HepG2 (cell line): ENCODE measurements at regions not wholly inside any gene's neighbourhood (a gene's known extent, or its start where the extent isn't known, plus 50 kb on each side); places are given as distances from the start of the nearest gene placed in this dataset.

ENCODE experiments used
- ATAC-seq: fragments of 200-7000 bp; cut with Tn5 transposase; 3 replicates; pipeline ENCODE4 v1.9.1; 2020; ENCODE audit warnings: mild to moderate bottlenecking, moderate library complexity
- BruUV-seq: library from RNA; stranded (reverse); fragments of 400-500 nt; replicated peaks from 2 replicates; lab custom pipeline; 2021; lab: Mats Ljungman, UMichigan
- CTCF ChIA-PET: fragments of 300-600 bp; formaldehyde crosslinking; extraction: SDS; loops from one replicate; lab custom pipeline; 2021; ENCODE audit warnings: low total read pairs, inconsistent platforms, low intra/inter-chr PET ratio; lab: Yijun Ruan, JAX
- POLR2A ChIA-PET: fragments of 350-600 bp; sonication (Branson Sonifier 250); formaldehyde crosslinking; loops from one replicate; lab custom pipeline; 2020; ENCODE audit warnings: antibody characterized with exemption, inconsistent platforms; lab: Yijun Ruan, JAX
- DNase-seq: peaks from one replicate; pipeline ENCODE4 v3.0.0-alpha.2; 2015; ENCODE audit warnings: low spot score
- FAIRE-seq: peaks from 3 replicates; lab custom pipeline; 2011; peaks lifted over from hg19 to GRCh38; lab: Jason Lieb, UNC
- H2AFZ ChIP-seq: one replicate; pipeline ENCODE4 v1.6.1; 2011; ENCODE audit warnings: low read length, inconsistent platforms
- H3K27ac ChIP-seq: fragments of 300-600 bp; 3 replicates; pipeline ENCODE4 v1.8.0; 2011; ENCODE audit warnings: mixed run types, mild to moderate bottlenecking, mixed read lengths, low read length, inconsistent platforms; ENCODE audit not compliant: insufficient read depth; ENCODE audit errors: extremely low read length
- H3K27me3 ChIP-seq, 2 experiments: fragments of 200-600 bp in 1 of 2; 2 replicates in 1 of 2; 3 replicates in 1 of 2; pipeline versions ENCODE4 v1.6.0 to v1.8.0; 2011; ENCODE audit warnings: low read length in 2 of 2, mild to moderate bottlenecking in 2 of 2, moderate library complexity in 2 of 2, inconsistent platforms in 1 of 2; ENCODE audit not compliant: insufficient read depth in 2 of 2, control insufficient read depth in 1 of 2
- H3K36me3 ChIP-seq, 2 experiments: fragments of 200-600 bp in 1 of 2; replicated peaks in 1 of 2; 2 replicates in 1 of 2; 3 replicates in 1 of 2; pipeline versions ENCODE4 v1.5.1 to v1.8.0; 2011; ENCODE audit warnings: low read length in 2 of 2, inconsistent platforms in 1 of 2; ENCODE audit not compliant: insufficient read depth in 2 of 2, control insufficient read depth in 1 of 2
- H3K4me1 ChIP-seq: 2 replicates; pipeline ENCODE4 v1.5.1; 2012; ENCODE audit warnings: low read length, inconsistent platforms; ENCODE audit not compliant: insufficient read depth
- H3K4me2 ChIP-seq: 2 replicates; pipeline ENCODE4 v1.6.0; 2011; ENCODE audit warnings: low read depth, low read length, inconsistent platforms
- H3K4me3 ChIP-seq, 3 experiments: fragments of 200-600 bp in 1 of 3; sonication (generic), shearing (Covaris generic) in 1 of 3; replicated peaks in 1 of 3; 2 replicates each; pipeline ENCODE4 v1.5.1; 2011 to 2016; ENCODE audit warnings: low read length in 3 of 3, inconsistent platforms in 2 of 3, low read depth in 2 of 3, mild to moderate bottlenecking in 2 of 3, control low read depth in 1 of 3, mixed read lengths in 1 of 3; ENCODE audit not compliant: insufficient read depth in 1 of 3
- H3K79me2 ChIP-seq: one replicate; pipeline ENCODE4 v1.6.1; 2011; ENCODE audit warnings: low read length, inconsistent platforms; ENCODE audit not compliant: insufficient read depth
- H3K9ac ChIP-seq: 2 replicates; pipeline ENCODE4 v1.6.0; 2011; ENCODE audit warnings: mild to moderate bottlenecking, low read depth, low read length, inconsistent platforms; ENCODE audit not compliant: insufficient read depth
- H3K9me3 ChIP-seq: 2 replicates; pipeline ENCODE4 v1.5.1; 2012; ENCODE audit warnings: mild to moderate bottlenecking, low read length
- H4K20me1 ChIP-seq: 2 replicates; pipeline ENCODE4 v1.6.0; 2011; ENCODE audit warnings: inconsistent platforms, mild to moderate bottlenecking, low read length, moderate library complexity; ENCODE audit not compliant: insufficient read depth
- CEBPB ChIP-seq: IDR thresholded peaks from 2 replicates; pipeline ENCODE4 v1.6.1; 2011; ENCODE audit warnings: low read depth, low read length, improper control_type of control experiment, borderline replicate concordance
- CERS6 ChIP-seq: sonication (generic); formaldehyde crosslinking; IDR thresholded peaks from 2 replicates; pipeline ENCODE4 v1.5.0; 2020; ENCODE audit warnings: missing genetic modification reagents
- CHCHD3 ChIP-seq: sonication (generic); formaldehyde crosslinking; IDR thresholded peaks from 2 replicates; pipeline ENCODE4 v1.8.0; 2022; ENCODE audit warnings: mild to moderate bottlenecking, missing genetic modification reagents, moderate library complexity
- FIP1L1 ChIP-seq: fragments of 200-400 bp; formaldehyde crosslinking; IDR thresholded peaks from 2 replicates; pipeline ENCODE4 v1.6.1; 2018; ENCODE audit warnings: low read depth, mild to moderate bottlenecking, low read length, moderate library complexity, borderline replicate concordance; ENCODE audit not compliant: insufficient read depth
- NFKBIZ ChIP-seq: IDR thresholded peaks from 2 replicates; pipeline ENCODE4 v1.6.1; 2018; ENCODE audit warnings: missing genetic modification reagents, missing compliant biosample characterization
- NR0B2 ChIP-seq: sonication (generic); formaldehyde crosslinking; IDR thresholded peaks from 2 replicates; pipeline ENCODE4 v1.4.0; 2020; ENCODE audit warnings: mild to moderate bottlenecking, missing genetic modification reagents
- RARG ChIP-seq: sonication (generic); formaldehyde crosslinking; IDR thresholded peaks from 2 replicates; pipeline ENCODE4 v1.4.0; 2020; ENCODE audit warnings: low read depth, mild to moderate bottlenecking, missing genetic modification reagents
- SAP130 ChIP-seq: IDR thresholded peaks from 2 replicates; pipeline ENCODE4 v1.6.1; 2016; ENCODE audit warnings: low read depth
- SRSF9 ChIP-seq: fragments of 200-400 bp; formaldehyde crosslinking; IDR thresholded peaks from 2 replicates; pipeline ENCODE4 v1.6.1; 2018; ENCODE audit warnings: borderline replicate concordance, mild to moderate bottlenecking, low read depth, low read length; ENCODE audit not compliant: insufficient read depth, poor library complexity, severe bottlenecking
- TCF7L2 ChIP-seq: IDR thresholded peaks from 2 replicates; pipeline ENCODE4 v1.6.1; 2011; ENCODE audit warnings: mild to moderate bottlenecking, low read depth, low read length, moderate library complexity
- ZHX1 ChIP-seq: sonication (generic); formaldehyde crosslinking; IDR thresholded peaks from 2 replicates; pipeline ENCODE4 v1.8.1; 2022; ENCODE audit warnings: low read depth, mild to moderate bottlenecking, missing genetic modification reagents
- ZNF350 ChIP-seq: sonication (generic); formaldehyde crosslinking; IDR thresholded peaks from 2 replicates; pipeline ENCODE4 v1.4.0; 2020; ENCODE audit warnings: mild to moderate bottlenecking, low read depth, missing genetic modification reagents, borderline replicate concordance
- ZNF674 ChIP-seq: sonication (generic); formaldehyde crosslinking; IDR thresholded peaks from 2 replicates; pipeline ENCODE4 v1.5.0; 2020; ENCODE audit warnings: low read depth, mild to moderate bottlenecking, missing genetic modification reagents
- ZNF749 ChIP-seq: sonication (generic); formaldehyde crosslinking; IDR thresholded peaks from 2 replicates; pipeline ENCODE4 v1.8.0; 2022; ENCODE audit warnings: mild to moderate bottlenecking, missing genetic modification reagents, moderate library complexity, borderline replicate concordance
- ZNF879 ChIP-seq: sonication (generic); formaldehyde crosslinking; IDR thresholded peaks from 2 replicates; pipeline ENCODE4 v1.8.1; 2023; ENCODE audit warnings: missing genetic modification reagents
- WGBS: methylation state at CpG from one replicate; pipeline ENCODE4 v1.1.6; 2017; ENCODE audit warnings: low lambda C conversion rate; 5-methylcytosine and 5-hydroxymethylcytosine counted together
- in situ Hi-C: cut with HindIII; loops from 2 replicates; pipeline ENCODE4 v1.10.0; 2017; ENCODE audit warnings: low pct_unique_long_range_greater_than_20kb; ENCODE audit not compliant: extremely low pct_ligation_motif_present
- intact Hi-C: fragments of 100-400 bp; cut with micrococcal nuclease; formaldehyde crosslinking; loops from one replicate; pipeline ENCODE4 v1.10.0; 2022; ENCODE audit not compliant: unreplicated experiment
- TF ChIP-seq, protein P1 (sequence below): sonication (generic); formaldehyde crosslinking; IDR thresholded peaks from 2 replicates; pipeline ENCODE4 v1.4.0; 2020; ENCODE audit warnings: mild to moderate bottlenecking, missing genetic modification reagents

GRCh38 chr2:147649286-147649685, 195.5 kb upstream of the ACVR2A start:
- intact Hi-C loops = no loop called here

More at GRCh38 chr2:147649286-147649685, 195.5 kb upstream of the ACVR2A start:
- no TSS peak for BruUV-seq
- FAIRE-seq (no peak), ATAC-seq (no peak), DNase-seq (no peak)
- TF ChIP-seq FIP1L1 (no peak), ZNF749 (CRISPR knock-in tag) (no peak), SRSF9 (no peak), CEBPB (no peak), ZHX1 (no peak), CHCHD3 (no peak), ZNF879 (CRISPR knock-in tag) (no peak), SAP130 (CRISPR knock-in tag) (no peak), CERS6 (CRISPR knock-in tag) (no peak), ZNF350 (CRISPR knock-in tag) (no peak), NFKBIZ (CRISPR knock-in tag) (no peak), RARG (CRISPR knock-in tag) (no peak), NR0B2 (no peak), TCF7L2 (no peak), ZNF674 (CRISPR knock-in tag) (no peak)
- TF ChIP-seq, protein P1, sequence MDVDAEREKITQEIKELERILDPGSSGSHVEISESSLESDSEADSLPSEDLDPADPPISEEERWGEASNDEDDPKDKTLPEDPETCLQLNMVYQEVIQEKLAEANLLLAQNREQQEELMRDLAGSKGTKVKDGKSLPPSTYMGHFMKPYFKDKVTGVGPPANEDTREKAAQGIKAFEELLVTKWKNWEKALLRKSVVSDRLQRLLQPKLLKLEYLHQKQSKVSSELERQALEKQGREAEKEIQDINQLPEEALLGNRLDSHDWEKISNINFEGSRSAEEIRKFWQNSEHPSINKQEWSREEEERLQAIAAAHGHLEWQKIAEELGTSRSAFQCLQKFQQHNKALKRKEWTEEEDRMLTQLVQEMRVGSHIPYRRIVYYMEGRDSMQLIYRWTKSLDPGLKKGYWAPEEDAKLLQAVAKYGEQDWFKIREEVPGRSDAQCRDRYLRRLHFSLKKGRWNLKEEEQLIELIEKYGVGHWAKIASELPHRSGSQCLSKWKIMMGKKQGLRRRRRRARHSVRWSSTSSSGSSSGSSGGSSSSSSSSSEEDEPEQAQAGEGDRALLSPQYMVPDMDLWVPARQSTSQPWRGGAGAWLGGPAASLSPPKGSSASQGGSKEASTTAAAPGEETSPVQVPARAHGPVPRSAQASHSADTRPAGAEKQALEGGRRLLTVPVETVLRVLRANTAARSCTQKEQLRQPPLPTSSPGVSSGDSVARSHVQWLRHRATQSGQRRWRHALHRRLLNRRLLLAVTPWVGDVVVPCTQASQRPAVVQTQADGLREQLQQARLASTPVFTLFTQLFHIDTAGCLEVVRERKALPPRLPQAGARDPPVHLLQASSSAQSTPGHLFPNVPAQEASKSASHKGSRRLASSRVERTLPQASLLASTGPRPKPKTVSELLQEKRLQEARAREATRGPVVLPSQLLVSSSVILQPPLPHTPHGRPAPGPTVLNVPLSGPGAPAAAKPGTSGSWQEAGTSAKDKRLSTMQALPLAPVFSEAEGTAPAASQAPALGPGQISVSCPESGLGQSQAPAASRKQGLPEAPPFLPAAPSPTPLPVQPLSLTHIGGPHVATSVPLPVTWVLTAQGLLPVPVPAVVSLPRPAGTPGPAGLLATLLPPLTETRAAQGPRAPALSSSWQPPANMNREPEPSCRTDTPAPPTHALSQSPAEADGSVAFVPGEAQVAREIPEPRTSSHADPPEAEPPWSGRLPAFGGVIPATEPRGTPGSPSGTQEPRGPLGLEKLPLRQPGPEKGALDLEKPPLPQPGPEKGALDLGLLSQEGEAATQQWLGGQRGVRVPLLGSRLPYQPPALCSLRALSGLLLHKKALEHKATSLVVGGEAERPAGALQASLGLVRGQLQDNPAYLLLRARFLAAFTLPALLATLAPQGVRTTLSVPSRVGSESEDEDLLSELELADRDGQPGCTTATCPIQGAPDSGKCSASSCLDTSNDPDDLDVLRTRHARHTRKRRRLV = no peak
- Histone ChIP-seq H3K27ac (no peak overlapping the region), H3K9me3 (no peaks in the 10 kb centered on the region), H2AFZ (no peak overlapping the region), H4K20me1 (no peaks in the 10 kb centered on the region), H3K4me1 (no peaks in the 10 kb centered on the region), H3K9ac (no peak overlapping the region), H3K4me2 (no peak overlapping the region), H3K27me3 (peaks cover 0 to 5% of the 10 kb centered on the region in 2 experiments; a peak in 1 of 5 replicates), H3K79me2 (no peaks in the 10 kb centered on the region), H3K36me3 (no peaks in the 10 kb centered on the region), H3K4me3 (no peak overlapping the region)
- in situ Hi-C loops = no loop called here
- 50% methylated on average over 4 of the region's 4 CpGs for WGBS
- ChIA-PET POLR2A (no interaction called here), CTCF (no interaction called here)
